NCI-H2107 treated with DMSO at 0.1 percent for 48 hours (cell line): ENCODE measurements at regions not wholly inside any gene's neighbourhood (a gene's known extent, or its start where the extent isn't known, plus 50 kb on each side); places are given as distances from the start of the nearest gene placed in this dataset.
"Not testable (repeated sequence)": the region's sequence is repeated elsewhere in the genome, so short reads cannot be mapped to it uniquely, and the experiment has no call there.

ENCODE experiments used
- DNase-seq: peaks from one replicate; lab custom pipeline; 2025; ENCODE audit not compliant: unreplicated experiment; lab: John Stamatoyannopoulos, UW

GRCh38 chr3:30511524-30512251 lies 94.7 kb upstream of the TGFBR2 start:
- DNase-seq, result no peak

- no peak for DNase-seq
These were observed 93.8 kb upstream of the TGFBR2 start for GRCh38 chr3:30512576-30512975.

DNA sequence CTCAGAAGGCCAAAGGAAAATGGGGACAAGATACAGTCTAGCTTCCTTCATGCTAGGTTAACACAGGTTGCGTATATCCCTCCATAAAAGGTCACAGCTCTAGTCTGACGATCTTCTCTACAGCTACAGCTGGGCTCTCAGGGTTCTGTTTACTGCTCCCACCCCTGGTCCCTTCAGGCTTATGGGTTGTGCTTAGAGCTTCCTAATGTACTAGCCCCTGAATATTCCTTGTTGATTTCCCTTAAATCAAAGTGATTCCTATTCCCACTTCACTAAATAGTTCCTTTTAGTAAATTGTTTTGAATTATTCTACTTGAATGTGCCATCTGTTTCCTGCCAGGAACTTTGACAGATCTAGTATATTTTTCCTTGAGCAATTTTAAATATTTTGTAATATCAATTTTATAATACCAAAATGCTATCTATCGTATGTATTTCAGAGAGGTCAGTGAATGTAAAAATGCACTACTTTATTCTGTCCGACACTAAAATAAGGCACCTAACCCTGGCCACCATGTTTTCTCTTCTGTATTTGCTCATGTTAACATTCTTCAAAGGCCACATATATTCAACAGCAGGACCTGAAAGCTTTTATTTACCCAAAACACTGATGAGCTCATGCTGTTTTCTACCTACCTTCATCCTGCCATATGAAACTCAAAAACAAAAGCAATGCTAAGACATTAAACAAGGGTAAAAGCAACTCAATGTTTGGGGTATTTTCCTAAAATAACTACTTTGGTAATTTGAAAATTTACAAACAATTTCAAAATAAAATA lies 92.8 kb upstream of the TGFBR2 start:
- no peak for DNase-seq

GRCh38 chr3:30516238-30516637 lies 90.2 kb upstream of the TGFBR2 start:
- no peak for DNase-seq

DNA sequence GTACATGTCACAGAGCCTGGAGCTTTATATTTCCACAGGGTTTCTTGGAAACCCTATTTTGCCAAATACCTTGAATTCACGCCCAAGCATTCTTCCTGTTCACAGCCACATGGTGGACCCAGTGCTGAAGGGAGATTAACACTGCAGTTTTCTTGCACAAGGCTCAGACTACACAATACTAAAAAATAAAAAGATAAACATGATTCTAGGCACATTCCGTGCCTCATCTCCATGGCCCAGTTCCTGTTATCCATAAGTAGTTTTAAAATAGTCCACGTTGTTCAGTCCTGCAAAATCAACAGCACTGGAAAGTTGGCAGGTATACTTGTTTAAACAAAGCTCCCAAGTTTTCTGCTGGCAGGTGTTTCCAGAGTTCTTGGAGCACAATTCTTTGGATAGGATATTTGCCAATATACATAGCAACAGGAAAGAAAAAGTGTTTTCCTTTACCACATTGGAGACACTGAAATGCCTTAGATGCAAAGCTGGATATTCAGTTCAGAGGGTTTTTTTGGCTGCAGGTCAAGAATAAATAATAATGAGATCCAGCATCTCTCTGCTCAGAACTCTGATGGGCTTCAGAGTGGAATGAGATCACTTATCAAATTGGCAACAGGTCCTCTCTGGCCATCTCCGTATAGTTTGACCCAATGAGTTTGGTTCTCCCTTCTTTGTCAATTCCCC lies 88.1 kb upstream of the TGFBR2 start:
- no peak for DNase-seq

DNA sequence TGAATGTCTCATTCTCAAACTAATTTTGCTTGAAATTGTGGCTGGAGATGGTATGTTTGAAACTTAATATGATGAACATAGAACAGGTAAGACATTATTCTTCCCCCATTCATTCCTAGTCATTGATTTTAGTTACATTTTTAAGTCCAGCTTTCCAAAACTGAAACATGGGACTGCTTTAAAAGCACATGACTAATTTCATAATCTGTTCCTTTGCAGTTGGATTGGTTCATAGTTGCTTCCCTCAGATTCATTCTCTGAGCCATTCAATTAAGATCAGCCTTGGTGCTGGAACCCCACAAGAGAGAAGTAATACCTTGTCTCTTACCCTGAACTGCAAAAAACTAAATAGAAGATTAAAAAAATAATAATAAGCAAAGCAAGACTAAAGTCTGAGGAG lies 87.5 kb upstream of the TGFBR2 start:
- DNase-seq, result no peak

DNA sequence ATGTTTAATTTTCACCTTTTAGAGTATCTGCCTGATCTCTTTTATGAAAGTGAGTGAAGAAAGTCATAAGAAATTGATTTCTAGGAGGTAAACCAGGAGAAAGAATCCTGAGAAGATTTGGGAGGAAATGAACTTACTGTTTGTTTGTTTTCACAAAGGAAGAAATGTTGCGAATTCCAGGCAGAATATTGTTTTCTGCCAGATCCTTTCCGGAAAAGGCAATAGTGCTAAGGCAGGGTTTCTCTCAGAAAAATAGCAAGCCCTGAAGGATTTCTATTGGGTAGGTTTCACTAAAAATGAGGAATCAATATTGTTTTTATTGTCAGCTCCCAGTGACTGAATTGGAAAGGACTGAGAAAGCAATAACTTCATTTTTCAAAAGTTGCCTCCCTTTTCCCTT lies 85.7 kb upstream of the TGFBR2 start:
- no peak for DNase-seq

DNA sequence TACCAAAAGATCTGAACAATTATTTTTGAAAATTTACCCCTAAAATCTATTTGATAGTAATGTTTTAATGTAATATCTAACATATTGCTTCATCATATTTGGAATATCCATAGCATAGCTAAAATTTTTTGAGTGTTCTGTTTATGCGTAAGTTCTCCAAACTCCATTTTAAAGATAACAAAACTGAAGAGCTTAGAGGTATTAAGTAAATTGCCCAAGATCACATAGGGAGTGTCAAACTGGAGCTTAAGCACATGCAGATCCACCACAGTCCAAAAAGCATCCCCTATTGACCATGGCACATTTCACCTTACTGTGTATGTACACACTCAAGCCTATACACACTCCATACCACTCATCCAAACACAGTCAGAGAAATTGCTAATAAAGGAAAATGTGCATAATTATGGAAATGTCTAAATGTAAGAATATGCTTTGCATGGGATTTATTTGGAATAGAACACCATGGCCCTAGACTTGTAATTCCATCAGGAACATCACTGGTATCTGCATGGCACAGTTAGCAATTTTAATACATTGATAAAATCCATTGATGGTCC lies 85.2 kb upstream of the TGFBR2 start:
- no peak for DNase-seq

DNA sequence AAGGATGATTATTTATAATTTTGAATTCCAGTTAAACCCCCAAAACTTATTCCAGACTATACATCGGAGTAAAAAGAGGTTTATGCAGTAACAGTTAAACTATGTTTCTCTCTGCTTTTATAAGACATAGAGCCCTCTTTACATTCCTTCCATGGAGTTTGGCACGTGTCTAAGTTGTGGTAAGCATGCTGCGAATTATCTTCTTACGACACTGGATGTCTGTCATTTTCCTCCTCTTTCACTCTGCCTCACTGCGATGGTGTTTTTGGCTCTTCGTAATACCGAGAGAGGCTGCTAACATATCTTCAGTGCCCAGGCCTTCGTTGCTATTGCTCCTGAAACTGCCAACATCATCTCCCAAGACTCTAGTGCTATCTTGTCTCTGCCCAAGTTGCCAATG lies 83.9 kb upstream of the TGFBR2 start:
- DNase-seq, result no peak

- DNase-seq, result no peak
These were observed 83.0 kb upstream of the TGFBR2 start for GRCh38 chr3:30523366-30523765.

GRCh38 chr3:30524357-30525040 lies 81.9 kb upstream of the TGFBR2 start:
- no peak for DNase-seq

- no peak for DNase-seq
These were observed 80.4 kb upstream of the TGFBR2 start for GRCh38 chr3:30526031-30526430.

- DNase-seq, result no peak
These were observed 79.2 kb upstream of the TGFBR2 start for GRCh38 chr3:30527186-30527585.

DNA sequence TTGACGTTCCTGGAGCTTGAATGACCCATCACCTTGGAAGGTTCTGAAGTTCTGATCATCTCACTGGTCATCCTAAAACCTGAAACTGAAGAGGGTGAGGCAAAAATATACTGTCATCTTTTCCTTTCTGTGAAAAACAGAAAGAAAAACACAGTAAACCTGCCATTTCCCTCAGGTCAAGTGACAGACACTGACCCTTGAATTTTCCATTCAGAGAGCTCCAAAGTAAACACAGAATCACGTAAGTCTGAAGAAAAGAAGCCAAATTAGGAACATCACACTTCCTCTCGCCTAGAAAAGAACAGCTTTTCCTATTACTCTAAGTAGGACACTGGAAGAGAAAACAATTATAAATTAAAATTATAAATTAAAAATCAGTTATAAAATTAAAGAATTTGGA lies 78.7 kb upstream of the TGFBR2 start:
- no peak for DNase-seq

DNA sequence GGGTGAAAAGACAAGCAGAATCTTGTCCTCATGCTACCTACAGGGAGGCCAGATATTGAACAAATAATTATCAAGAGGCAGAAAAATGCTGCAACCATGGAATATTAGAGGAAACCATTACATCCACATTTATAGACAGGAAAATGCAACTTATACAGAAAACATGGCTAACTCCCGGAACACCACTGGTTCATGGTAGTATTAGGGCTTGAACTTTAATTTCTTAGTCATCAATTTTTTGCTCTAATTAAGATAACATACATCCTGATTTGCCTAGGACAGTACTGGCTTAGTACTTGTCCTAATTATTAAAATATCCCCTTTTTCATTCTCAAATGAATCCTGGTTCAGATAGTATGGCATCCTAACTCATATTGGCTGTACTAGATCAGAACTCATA lies 76.3 kb upstream of the TGFBR2 start:
- no peak for DNase-seq

GRCh38 chr3:30531017-30531570 lies 75.3 kb upstream of the TGFBR2 start:
- no peak for DNase-seq

DNA sequence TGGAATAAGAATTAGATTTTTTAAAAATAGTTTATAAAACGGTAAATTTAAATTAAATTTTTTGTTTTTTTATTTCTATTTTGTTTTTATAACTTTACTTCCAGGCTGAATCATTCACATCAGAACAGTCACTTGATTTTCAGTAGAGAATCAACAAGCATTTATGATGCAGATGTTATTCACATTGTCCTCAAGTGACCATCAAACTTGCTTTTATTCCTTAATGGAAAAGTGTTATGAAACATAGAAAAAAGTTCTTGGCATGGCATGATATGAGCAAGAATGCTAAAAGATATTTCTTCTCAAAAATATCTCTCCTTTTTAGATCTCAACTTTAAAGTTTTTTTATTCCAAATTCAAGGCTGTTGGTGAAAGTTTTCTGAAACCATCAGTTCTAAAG lies 70.9 kb upstream of the TGFBR2 start:
- no peak for DNase-seq

GRCh38 chr3:30538791-30539190 lies 67.6 kb upstream of the TGFBR2 start:
- DNase-seq, result no peak

GRCh38 chr3:30539206-30539605 lies 67.2 kb upstream of the TGFBR2 start:
- no peak for DNase-seq

DNA sequence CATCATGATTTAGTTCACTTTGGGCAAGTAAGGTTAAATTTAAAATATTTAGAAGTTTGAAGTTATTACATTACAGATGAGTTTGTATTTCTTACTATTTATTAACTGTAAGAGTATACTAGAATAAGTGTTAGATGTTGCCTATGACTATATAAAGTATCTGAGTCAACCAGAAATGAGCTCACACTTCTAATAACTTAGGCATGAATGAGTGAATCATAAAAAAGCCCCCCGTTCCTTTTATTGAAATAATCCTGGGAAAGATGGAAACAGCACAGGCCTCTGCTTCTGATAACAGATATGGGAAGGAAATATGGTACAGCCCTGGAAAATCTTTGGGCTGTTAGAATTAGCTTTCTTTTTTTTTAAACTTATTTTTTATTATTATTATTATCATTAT lies 66.6 kb upstream of the TGFBR2 start:
- no peak for DNase-seq

GRCh38 chr3:30541156-30541555 lies 65.2 kb upstream of the TGFBR2 start:
- DNase-seq, result not testable (repeated sequence)
